ENCODE measurements at regions not wholly inside any gene's neighbourhood (a gene's known extent, or its start where the extent isn't known, plus 50 kb on each side); places are given as distances from the start of the nearest gene placed in this dataset.

DNA sequence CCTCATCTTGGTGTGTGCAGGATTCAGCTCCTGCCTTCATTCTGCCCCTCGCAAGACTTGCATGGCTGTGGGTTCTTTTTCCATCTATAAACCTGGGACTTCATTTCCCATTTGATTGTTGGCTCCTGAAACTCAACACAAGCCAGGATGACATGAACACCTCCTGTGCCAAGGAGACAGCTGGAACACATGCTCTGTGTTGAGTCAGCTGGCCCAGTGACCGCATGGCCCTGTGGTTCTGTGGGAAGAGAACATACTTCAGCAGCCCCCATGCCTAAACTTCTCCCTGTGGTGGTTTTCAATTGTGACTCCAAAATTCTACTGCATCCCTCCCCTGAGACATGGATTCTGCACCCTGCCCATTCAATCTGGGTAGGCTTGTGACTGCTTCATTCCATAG lies 57.9 kb upstream of the FOXF1 start:
- no peaks in the 10 kb centered on the region for H3K36me3 ChIP-seq
- H3K4me3 ChIP-seq = no peak overlapping the region
- ATAC-seq (no peak), DNase-seq (no peak)
- H3K4me1 ChIP-seq = peaks cover 0 to 4% of the 10 kb centered on the region in 2 donors
- intact Hi-C loops (cut with DNase I) = no loop called here
- H3K27ac ChIP-seq = no peak overlapping the region
- H3K9me3 ChIP-seq = no peaks in the 10 kb centered on the region
- TF ChIP-seq CTCF (IDR thresholded peaks at IDR 0.05) = no peak
- H3K27me3 ChIP-seq = peaks cover 0 to 19% of the 10 kb centered on the region in 2 donors

GRCh38 chr16:86455116-86455515 lies 55.2 kb upstream of the FOXF1 start:
- H3K4me1 ChIP-seq = peaks cover 4 to 5% of the 10 kb centered on the region in 2 donors
- no peak for DNase-seq
- H3K4me3 ChIP-seq = no peak overlapping the region
- intact Hi-C loops (cut with DNase I) = no loop called here
- H3K36me3 ChIP-seq = no peaks in the 10 kb centered on the region
- H3K27me3 ChIP-seq = peaks cover 0 to 16% of the 10 kb centered on the region in 2 donors
- no peak overlapping the region for H3K27ac ChIP-seq
- ATAC-seq = no peak
- TF ChIP-seq CTCF (IDR thresholded peaks at IDR 0.05) = no peak
- no peaks in the 10 kb centered on the region for H3K9me3 ChIP-seq

GRCh38 chr16:86455640-86456039 lies 54.7 kb upstream of the FOXF1 start:
- H3K9me3 ChIP-seq = peaks cover 0 to 2% of the 10 kb centered on the region in 2 donors
- H3K27me3 ChIP-seq = peaks cover 0 to 15% of the 10 kb centered on the region in 2 donors
- ATAC-seq (no peak), DNase-seq (no peak)
- no peak overlapping the region for H3K27ac ChIP-seq
- TF ChIP-seq CTCF (IDR thresholded peaks at IDR 0.05) = no peak
- intact Hi-C loops (cut with DNase I) = no loop called here
- no peak overlapping the region for H3K4me3 ChIP-seq
- no peaks in the 10 kb centered on the region for H3K36me3 ChIP-seq
- peaks cover 4 to 5% of the 10 kb centered on the region in 2 donors for H3K4me1 ChIP-seq

DNA sequence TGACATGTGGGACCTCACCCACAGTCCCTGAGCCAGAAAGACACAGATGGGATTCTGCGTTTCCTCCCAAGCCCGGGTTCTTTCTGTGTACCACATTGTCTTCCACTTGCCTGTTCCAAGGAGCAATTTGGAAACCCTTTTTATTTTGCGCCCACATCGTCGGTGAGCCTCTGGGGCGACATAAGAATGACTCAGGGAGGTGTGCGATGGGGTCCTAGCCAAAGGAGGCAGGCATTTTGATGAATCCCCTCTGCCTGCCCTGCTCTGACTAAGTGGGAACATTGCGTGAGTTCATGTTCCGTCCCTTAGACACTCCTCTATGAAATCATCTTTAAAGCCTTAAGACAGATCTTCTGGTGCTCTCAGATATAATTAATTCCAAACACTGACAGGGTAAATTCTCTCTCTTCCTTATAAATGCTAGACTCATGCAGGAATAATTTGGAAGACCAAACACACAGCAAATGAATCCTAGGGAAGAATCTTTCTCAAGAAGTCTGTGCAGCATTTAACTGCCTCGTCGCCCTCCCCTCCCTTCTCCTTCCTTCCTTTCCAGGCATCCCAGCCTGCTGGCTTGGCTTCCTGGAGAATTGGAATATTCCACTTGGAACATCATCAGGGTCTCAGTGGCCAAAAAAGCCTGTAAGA lies 52.7 kb upstream of the FOXF1 start:
- Histone ChIP-seq H3K4me3 (no peak overlapping the region), H3K9me3 (peaks cover 0 to 11% of the 10 kb centered on the region in 2 donors), H3K27me3 (peaks cover 0 to 8% of the 10 kb centered on the region in 2 donors), H3K36me3 (no peaks in the 10 kb centered on the region), H3K27ac (peak overlapping the region in 1 of 2 donors; percentile 22), H3K4me1 (peaks cover 4 to 5% of the 10 kb centered on the region in 2 donors)
- intact Hi-C loops (cut with DNase I) = no loop called here
- ATAC-seq = peak; percentile 74
- peak in 2 of 4 donors; percentile 36 to 67 for DNase-seq
- TF ChIP-seq CTCF (IDR thresholded peaks at IDR 0.05) = no peak

DNA sequence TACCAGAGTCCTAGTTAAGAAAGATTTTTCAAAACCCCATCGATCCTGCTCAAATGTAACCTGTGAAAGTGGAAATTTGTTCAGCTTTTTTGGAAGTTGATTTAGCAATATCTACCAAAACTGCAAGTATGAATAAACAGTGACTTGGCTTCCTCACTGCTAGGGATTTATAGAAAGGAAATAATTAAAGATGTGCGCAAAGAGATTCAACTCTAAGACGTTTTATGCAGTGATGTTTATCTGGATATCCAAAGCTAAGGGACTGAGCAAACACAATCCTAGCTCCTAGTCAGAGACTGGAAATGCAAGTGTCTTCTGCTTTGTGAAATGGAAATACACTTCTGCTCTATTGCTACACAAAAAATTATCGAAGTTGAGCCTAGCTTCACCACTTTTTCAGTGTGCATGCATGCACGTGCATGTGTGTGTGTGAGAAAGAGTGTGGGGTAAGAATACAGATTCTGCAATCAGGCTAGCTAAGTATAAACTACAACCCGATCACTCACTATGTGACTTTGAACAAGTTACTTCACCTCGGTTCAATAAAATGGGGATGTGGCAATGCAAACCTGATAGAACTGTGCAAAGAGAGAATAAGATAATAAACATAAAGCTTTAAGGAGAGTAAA lies 52.1 kb upstream of the FOXF1 start:
- no peak for DNase-seq
- Histone ChIP-seq H3K9me3 (peaks cover 0 to 11% of the 10 kb centered on the region in 2 donors), H3K27ac (peak overlapping the region in 1 of 2 donors; percentile 22), H3K36me3 (no peaks in the 10 kb centered on the region), H3K27me3 (peaks cover 0 to 8% of the 10 kb centered on the region in 2 donors), H3K4me3 (no peak overlapping the region), H3K4me1 (peaks cover 4 to 5% of the 10 kb centered on the region in 2 donors)
- intact Hi-C loops (cut with DNase I) = no loop called here
- no peak for TF ChIP-seq CTCF (IDR thresholded peaks at IDR 0.05)
- ATAC-seq = no peak
